HG03565 (cell line): ENCODE measurements at regions not wholly inside any gene's neighbourhood (a gene's known extent, or its start where the extent isn't known, plus 50 kb on each side); places are given as distances from the start of the nearest gene placed in this dataset.

Experiments used
- ATAC-seq: cut with Tn5 transposase; IDR thresholded peaks from one replicate; pipeline ENCODE4 v1.9.1; 2021; ENCODE audit warnings: mild to moderate bottlenecking, moderate library complexity; ENCODE audit not compliant: unreplicated experiment

GRCh38 chr1:118739501-118739900 lies 248.6 kb downstream of the TBX15 start:
- no peak for ATAC-seq

GRCh38 chr1:118736322-118736721 lies 251.8 kb downstream of the TBX15 start:
- ATAC-seq, result no peak

GRCh38 chr1:118717893-118718292 lies 270.2 kb downstream of the TBX15 start:
- ATAC-seq, result no peak

GRCh38 chr1:118716775-118717174 lies 271.4 kb downstream of the TBX15 start:
- ATAC-seq, result no peak

GRCh38 chr1:118711356-118711755 lies 276.8 kb downstream of the TBX15 start:
- ATAC-seq, result no peak

GRCh38 chr1:118698911-118699310 lies 289.2 kb downstream of the TBX15 start:
- ATAC-seq, result no peak

- no peak for ATAC-seq
Observed at GRCh38 chr1:118692143-118692542, 296.0 kb downstream of the TBX15 start.

- no peak for ATAC-seq
Observed at GRCh38 chr1:118688891-118689290, 299.3 kb downstream of the TBX15 start.

- no peak for ATAC-seq
Observed at GRCh38 chr1:118661769-118662320, 326.3 kb downstream of the TBX15 start.

GRCh38 chr1:118660769-118661168 lies 327.4 kb downstream of the TBX15 start:
- no peak for ATAC-seq

- ATAC-seq, result no peak
Observed at GRCh38 chr1:118659646-118660045, 328.5 kb downstream of the TBX15 start.

GRCh38 chr1:118650107-118650807 lies 337.9 kb downstream of the TBX15 start:
- no peak for ATAC-seq

- ATAC-seq, result no peak
Observed at GRCh38 chr1:118649369-118650106, 338.6 kb downstream of the TBX15 start.

GRCh38 chr1:118636004-118636403 lies 352.1 kb downstream of the TBX15 start:
- no peak for ATAC-seq

- ATAC-seq, result no peak
Observed at GRCh38 chr1:118627435-118627834, 360.7 kb downstream of the TBX15 start.

- ATAC-seq, result no peak
Observed at GRCh38 chr1:118621839-118622238, 366.3 kb downstream of the TBX15 start.

- ATAC-seq, result no peak
Observed at GRCh38 chr1:118618618-118619340, 369.4 kb downstream of the TBX15 start.

- no peak for ATAC-seq
Observed at GRCh38 chr1:118617916-118618315, 370.2 kb downstream of the TBX15 start.

GRCh38 chr1:118615066-118615465 lies 373.1 kb downstream of the TBX15 start:
- ATAC-seq, result no peak

GRCh38 chr1:118589238-118589846 lies 398.8 kb downstream of the TBX15 start:
- ATAC-seq, result no peak

GRCh38 chr1:118588566-118588965 lies 399.6 kb downstream of the TBX15 start:
- no peak for ATAC-seq
